B cell (primary cell): ENCODE measurements at regions not wholly inside any gene's neighbourhood (a gene's known extent, or its start where the extent isn't known, plus 50 kb on each side); places are given as distances from the start of the nearest gene placed in this dataset.

Experiments
- ATAC-seq: fragments of 200-7000 bp; cut with Tn5 transposase; one replicate; pipeline ENCODE4 v1.10.0; 2021; ENCODE audit warnings: low read depth, mild to moderate bottlenecking, moderate number of reproducible peaks, moderate library complexity
- CTCF ChIA-PET: fragments of 350-600 bp; sonication (Branson Sonifier 250); formaldehyde crosslinking; loops from one replicate; lab custom pipeline; 2021; ENCODE audit warnings: antibody characterized with exemption, inconsistent platforms; lab: Charles Lee
- POLR2A ChIA-PET: fragments of 350-600 bp; sonication (Branson Sonifier 250); formaldehyde crosslinking; loops from one replicate; lab custom pipeline; 2021; ENCODE audit warnings: antibody characterized with exemption; lab: Charles Lee
- DNase-seq: peaks from one replicate; pipeline ENCODE4 v3.0.0; 2013
- H2AFZ ChIP-seq: 2 replicates; pipeline ENCODE4 v1.6.1; 2012; ENCODE audit warnings: mild to moderate bottlenecking, low read depth, low read length; ENCODE audit not compliant: insufficient read depth, poor library complexity, severe bottlenecking
- H3K27ac ChIP-seq, 2 donors: 1 replicate in 1 of 2; 2 replicates in 1 of 2; pipeline ENCODE4 v1.5.1; 2012 to 2013; ENCODE audit warnings: low read length in 2 of 2, mild to moderate bottlenecking in 2 of 2, moderate library complexity in 1 of 2
- H3K27me3 ChIP-seq, 4 experiments: fragments of 200-600 bp in 1 of 4; sonication (generic) in 1 of 4; replicated peaks in 1 of 4; 1 replicate in 2 of 4; 2 replicates in 2 of 4; pipeline versions ENCODE4 v1.6.1 to v1.7.0; 2013 to 2016; ENCODE audit warnings: low read length in 3 of 4, mild to moderate bottlenecking in 2 of 4, mixed read lengths in 1 of 4, moderate library complexity in 1 of 4; ENCODE audit not compliant: insufficient read depth in 4 of 4, control insufficient read depth in 3 of 4; ENCODE audit errors: control extremely low read depth in 1 of 4
- H3K36me3 ChIP-seq, 2 experiments: replicated peaks in 1 of 2; 1 replicate in 1 of 2; 2 replicates in 1 of 2; pipeline versions ENCODE4 v1.6.1 to v1.7.1; 2013; ENCODE audit warnings: low read length in 1 of 2; ENCODE audit not compliant: insufficient read depth in 2 of 2, control insufficient read depth in 1 of 2; ENCODE audit errors: control extremely low read depth in 1 of 2, extremely low read depth in 1 of 2
- H3K4me1 ChIP-seq, 2 donors: fragments of 200-600 bp in 1 of 2; sonication (generic) in 1 of 2; 1 replicate in 1 of 2; 2 replicates in 1 of 2; pipeline versions ENCODE4 v1.5.1 to v1.6.1; 2013 to 2017; ENCODE audit warnings: low read length in 2 of 2; ENCODE audit not compliant: control insufficient read depth in 2 of 2, insufficient read depth in 2 of 2
- H3K4me2 ChIP-seq: replicated peaks from 2 replicates; pipeline ENCODE3; 2012; ENCODE audit warnings: mild to moderate bottlenecking, low read depth, low read length; ENCODE audit not compliant: poor library complexity, severe bottlenecking
- H3K4me3 ChIP-seq, 5 experiments: fragments of 200-600 bp in 1 of 5; sonication (generic) in 1 of 5; 1 replicate in 3 of 5; 2 replicates in 2 of 5; pipeline versions ENCODE4 v1.5.1 to v1.7.0; 2011 to 2016; ENCODE audit warnings: low read length in 4 of 5, mild to moderate bottlenecking in 4 of 5, low read depth in 2 of 5, control low read depth in 1 of 5, moderate library complexity in 1 of 5; ENCODE audit not compliant: insufficient read depth in 1 of 5; ENCODE audit errors: control extremely low read depth in 1 of 5, extremely low read depth in 1 of 5
- H3K79me2 ChIP-seq: fragments of 200-600 bp; sonication (generic); one replicate; pipeline ENCODE4 v1.6.0; 2016; ENCODE audit warnings: low read length; ENCODE audit not compliant: control insufficient read depth, insufficient read depth
- H3K9ac ChIP-seq: fragments of 200-600 bp; sonication (generic); 2 replicates; pipeline ENCODE4 v1.6.1; 2017; ENCODE audit warnings: mild to moderate bottlenecking, low read length, moderate library complexity
- H3K9me3 ChIP-seq, 3 donors: one replicate each; pipeline versions ENCODE4 v1.6.1 to v1.7.1; 2013; ENCODE audit warnings: low read length in 2 of 3; ENCODE audit not compliant: control insufficient read depth in 2 of 3, insufficient read depth in 1 of 3; ENCODE audit errors: control extremely low read depth in 1 of 3
- H4K20me1 ChIP-seq: 2 replicates; pipeline ENCODE4 v1.6.0; 2012; ENCODE audit warnings: mild to moderate bottlenecking, low read length; ENCODE audit not compliant: insufficient read depth, control insufficient read depth, poor library complexity, severe bottlenecking
- H3K27ac Mint-ChIP-seq: one replicate; pipeline ENCODE4 v1.8.0; 2021; ENCODE audit warnings: mixed read lengths
- H3K27me3 Mint-ChIP-seq: one replicate; pipeline ENCODE4 v1.8.0; 2021; ENCODE audit warnings: mixed read lengths
- H3K4me1 Mint-ChIP-seq: one replicate; pipeline ENCODE4 v1.8.0; 2021; ENCODE audit warnings: mixed read lengths
- H3K4me3 Mint-ChIP-seq: one replicate; pipeline ENCODE4 v1.8.0; 2021; ENCODE audit warnings: mixed read lengths
- H3K9me3 Mint-ChIP-seq: one replicate; pipeline ENCODE4 v1.8.0; 2022; ENCODE audit warnings: mixed read lengths; ENCODE audit not compliant: insufficient read depth
- EZH2 ChIP-seq: IDR thresholded peaks from 2 replicates; pipeline ENCODE4 v1.6.1; 2012; ENCODE audit warnings: borderline replicate concordance, low read depth, mild to moderate bottlenecking, moderate library complexity, low read length; ENCODE audit not compliant: insufficient read depth, poor library complexity, severe bottlenecking
- WGBS: methylation state at CpG from one replicate; pipeline ENCODE4 v1.1.5; 2013; ENCODE audit warnings: missing lambda C conversion rate; ENCODE audit not compliant: insufficient coverage; 5-methylcytosine and 5-hydroxymethylcytosine counted together
- intact Hi-C: fragments of 100-400 bp; cut with micrococcal nuclease; formaldehyde crosslinking; loops from one replicate; pipeline ENCODE4 v1.10.0; 2022
- TF ChIP-seq, protein P1 (sequence below): fragments of 200-600 bp; IDR thresholded peaks from one replicate; pipeline ENCODE4 v1.8.0; 2022; ENCODE audit warnings: antibody characterized with exemption, mild to moderate bottlenecking

DNA sequence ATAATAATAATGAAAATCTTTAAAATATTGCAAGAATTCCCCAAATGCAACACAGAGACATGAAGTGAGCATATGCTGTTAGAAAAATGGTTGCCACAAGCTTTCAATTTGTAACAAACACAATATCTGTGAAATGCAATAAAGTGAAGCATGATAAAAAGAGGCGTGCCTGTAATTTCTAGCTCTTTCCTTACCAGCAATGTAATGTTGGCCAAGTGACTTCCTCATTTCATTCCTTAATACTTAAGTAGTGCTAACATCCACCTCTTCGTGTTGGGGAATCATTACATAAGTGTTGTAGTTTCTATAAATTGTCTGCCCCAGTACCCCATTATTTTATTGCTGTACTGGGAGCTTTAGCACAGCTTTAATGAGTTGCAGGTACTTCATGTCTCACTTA is 1192.0 kb upstream of the CDH8 start:
- no CpG with 5 or more reads among the region's 2 CpGs for WGBS
- H3K4me3 Mint-ChIP-seq: no peak overlapping the region
- no peaks in the 10 kb centered on the region for H3K27me3 Mint-ChIP-seq
- no peak overlapping the region for H2AFZ ChIP-seq
- no peak overlapping the region for H3K27ac ChIP-seq
- no peaks in the 10 kb centered on the region for H4K20me1 ChIP-seq
- peaks cover 0 to 3% (median 0%) of the 10 kb centered on the region in 3 donors for H3K9me3 ChIP-seq
- no peaks in the 10 kb centered on the region for H3K27me3 ChIP-seq
- no peaks in the 10 kb centered on the region for H3K36me3 ChIP-seq
- DNase-seq: no peak
- ChIA-PET CTCF (no interaction called here), POLR2A (no interaction called here)
- no peak overlapping the region for H3K4me2 ChIP-seq
- H3K9ac ChIP-seq: no peak overlapping the region
- H3K4me3 ChIP-seq: no peak overlapping the region
- H3K27ac Mint-ChIP-seq: no peak overlapping the region
- no peak for ATAC-seq
- TF ChIP-seq, protein P1, sequence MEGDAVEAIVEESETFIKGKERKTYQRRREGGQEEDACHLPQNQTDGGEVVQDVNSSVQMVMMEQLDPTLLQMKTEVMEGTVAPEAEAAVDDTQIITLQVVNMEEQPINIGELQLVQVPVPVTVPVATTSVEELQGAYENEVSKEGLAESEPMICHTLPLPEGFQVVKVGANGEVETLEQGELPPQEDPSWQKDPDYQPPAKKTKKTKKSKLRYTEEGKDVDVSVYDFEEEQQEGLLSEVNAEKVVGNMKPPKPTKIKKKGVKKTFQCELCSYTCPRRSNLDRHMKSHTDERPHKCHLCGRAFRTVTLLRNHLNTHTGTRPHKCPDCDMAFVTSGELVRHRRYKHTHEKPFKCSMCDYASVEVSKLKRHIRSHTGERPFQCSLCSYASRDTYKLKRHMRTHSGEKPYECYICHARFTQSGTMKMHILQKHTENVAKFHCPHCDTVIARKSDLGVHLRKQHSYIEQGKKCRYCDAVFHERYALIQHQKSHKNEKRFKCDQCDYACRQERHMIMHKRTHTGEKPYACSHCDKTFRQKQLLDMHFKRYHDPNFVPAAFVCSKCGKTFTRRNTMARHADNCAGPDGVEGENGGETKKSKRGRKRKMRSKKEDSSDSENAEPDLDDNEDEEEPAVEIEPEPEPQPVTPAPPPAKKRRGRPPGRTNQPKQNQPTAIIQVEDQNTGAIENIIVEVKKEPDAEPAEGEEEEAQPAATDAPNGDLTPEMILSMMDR: no peak
- no peak for TF ChIP-seq EZH2
- no peaks in the 10 kb centered on the region for H3K4me1 Mint-ChIP-seq
- H3K79me2 ChIP-seq: no peaks in the 10 kb centered on the region
- no peaks in the 10 kb centered on the region for H3K4me1 ChIP-seq
- H3K9me3 Mint-ChIP-seq: peaks cover 9% of the 10 kb centered on the region
- intact Hi-C loops: no loop called here

DNA sequence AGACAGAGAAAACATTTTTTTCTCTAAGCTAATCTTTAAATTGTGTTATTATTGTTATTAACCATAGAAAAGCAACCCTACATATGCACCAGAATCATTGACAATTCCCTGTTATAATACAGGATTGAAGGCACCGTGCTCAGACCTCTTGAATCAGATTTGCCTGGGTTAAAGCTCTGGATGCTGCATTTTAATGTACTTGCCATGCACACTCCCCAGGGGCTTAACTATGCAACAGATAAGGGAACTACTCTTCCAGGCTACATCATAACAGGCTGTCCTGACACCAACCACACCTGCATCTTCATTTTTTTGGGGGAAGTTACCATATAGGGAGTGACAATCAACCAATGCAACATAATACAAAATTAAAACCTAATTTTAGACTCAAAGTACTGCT is 1187.6 kb upstream of the CDH8 start:
- Mint-ChIP-seq H3K27me3 (no peaks in the 10 kb centered on the region), H3K27ac (no peak overlapping the region), H3K4me3 (no peak overlapping the region), H3K4me1 (no peaks in the 10 kb centered on the region), H3K9me3 (peaks cover 10% of the 10 kb centered on the region)
- H3K9me3 ChIP-seq: no peaks in the 10 kb centered on the region
- POLR2A ChIA-PET: no interaction called here
- WGBS: no CpG with 5 or more reads among the region's 1 CpG
- H3K4me3 ChIP-seq: no peak overlapping the region
- no peaks in the 10 kb centered on the region for H3K4me1 ChIP-seq
- no peak overlapping the region for H3K9ac ChIP-seq
- CTCF ChIA-PET: no interaction called here
- H3K4me2 ChIP-seq: no peak overlapping the region
- H3K36me3 ChIP-seq: no peaks in the 10 kb centered on the region
- H4K20me1 ChIP-seq: no peaks in the 10 kb centered on the region
- H2AFZ ChIP-seq: no peak overlapping the region
- H3K27ac ChIP-seq: no peak overlapping the region
- no peak for TF ChIP-seq EZH2
- TF ChIP-seq, protein P1: no peak
- intact Hi-C loops: no loop called here
- ATAC-seq (no peak), DNase-seq (no peak)
- no peaks in the 10 kb centered on the region for H3K27me3 ChIP-seq
- H3K79me2 ChIP-seq: no peaks in the 10 kb centered on the region
